ENCODE measurements at regions not wholly inside any gene's neighbourhood (a gene's known extent, or its start where the extent isn't known, plus 50 kb on each side); places are given as distances from the start of the nearest gene placed in this dataset.

- DNase-seq = no peak
Measured at GRCh38 chr12:91804533-91804932, 341.1 kb downstream of the BTG1 start.

- no peak for DNase-seq
Measured at GRCh38 chr12:91801048-91801447, 344.6 kb downstream of the BTG1 start.

GRCh38 chr12:91793676-91794075 lies 352.0 kb downstream of the BTG1 start:
- DNase-seq = no peak

GRCh38 chr12:91792597-91792996 lies 353.0 kb downstream of the BTG1 start:
- no peak for DNase-seq

GRCh38 chr12:91786499-91787272 lies 359.0 kb downstream of the BTG1 start:
- DNase-seq = no peak

- no peak for DNase-seq
Measured at GRCh38 chr12:91785655-91786498, 359.8 kb downstream of the BTG1 start.

- DNase-seq = no peak
Measured at GRCh38 chr12:91781114-91781513, 364.5 kb downstream of the BTG1 start.

- DNase-seq = no peak
Measured at GRCh38 chr12:91778938-91779400, 366.7 kb downstream of the BTG1 start.

GRCh38 chr12:91778091-91778832 lies 367.4 kb downstream of the BTG1 start:
- no peak for DNase-seq

- no peak for DNase-seq
Measured at GRCh38 chr12:91777268-91777992, 368.2 kb downstream of the BTG1 start.

- DNase-seq = no peak
Measured at GRCh38 chr12:91774434-91774921, 371.2 kb downstream of the BTG1 start.

GRCh38 chr12:91773749-91774429 lies 371.8 kb downstream of the BTG1 start:
- DNase-seq = no peak

- DNase-seq = no peak
Measured at GRCh38 chr12:91772411-91772810, 373.2 kb downstream of the BTG1 start.

GRCh38 chr12:91769736-91770135 lies 375.9 kb downstream of the BTG1 start:
- DNase-seq = no peak

- DNase-seq = no peak
Measured at GRCh38 chr12:91767237-91767636, 378.4 kb downstream of the BTG1 start.

GRCh38 chr12:91766454-91766853 lies 379.2 kb downstream of the BTG1 start:
- no peak for DNase-seq

- DNase-seq = no peak
Measured at GRCh38 chr12:91763654-91764370, 381.8 kb downstream of the BTG1 start.

GRCh38 chr12:91753649-91754048 lies 392.0 kb downstream of the BTG1 start:
- DNase-seq = no peak

- no peak for DNase-seq
Measured at GRCh38 chr12:91746976-91747375, 398.7 kb downstream of the BTG1 start.

- peak in 1 of 51 donors; percentile 12 for DNase-seq
Measured at GRCh38 chr12:91744597-91744996, 401.0 kb downstream of the BTG1 start.
